Stimulated activated CD4-positive, alpha-beta T cell treated with anti-CD3 and anti-CD28 coated beads, Interleukin-15, amount 100 ng/mL, for 24 hours (primary cell): ENCODE measurements at regions not wholly inside any gene's neighbourhood (a gene's known extent, or its start where the extent isn't known, plus 50 kb on each side); places are given as distances from the start of the nearest gene placed in this dataset.

Experiments used
- DNase-seq: peaks from one replicate; pipeline ENCODE4 v3.0.0-alpha.2; 2020

DNA sequence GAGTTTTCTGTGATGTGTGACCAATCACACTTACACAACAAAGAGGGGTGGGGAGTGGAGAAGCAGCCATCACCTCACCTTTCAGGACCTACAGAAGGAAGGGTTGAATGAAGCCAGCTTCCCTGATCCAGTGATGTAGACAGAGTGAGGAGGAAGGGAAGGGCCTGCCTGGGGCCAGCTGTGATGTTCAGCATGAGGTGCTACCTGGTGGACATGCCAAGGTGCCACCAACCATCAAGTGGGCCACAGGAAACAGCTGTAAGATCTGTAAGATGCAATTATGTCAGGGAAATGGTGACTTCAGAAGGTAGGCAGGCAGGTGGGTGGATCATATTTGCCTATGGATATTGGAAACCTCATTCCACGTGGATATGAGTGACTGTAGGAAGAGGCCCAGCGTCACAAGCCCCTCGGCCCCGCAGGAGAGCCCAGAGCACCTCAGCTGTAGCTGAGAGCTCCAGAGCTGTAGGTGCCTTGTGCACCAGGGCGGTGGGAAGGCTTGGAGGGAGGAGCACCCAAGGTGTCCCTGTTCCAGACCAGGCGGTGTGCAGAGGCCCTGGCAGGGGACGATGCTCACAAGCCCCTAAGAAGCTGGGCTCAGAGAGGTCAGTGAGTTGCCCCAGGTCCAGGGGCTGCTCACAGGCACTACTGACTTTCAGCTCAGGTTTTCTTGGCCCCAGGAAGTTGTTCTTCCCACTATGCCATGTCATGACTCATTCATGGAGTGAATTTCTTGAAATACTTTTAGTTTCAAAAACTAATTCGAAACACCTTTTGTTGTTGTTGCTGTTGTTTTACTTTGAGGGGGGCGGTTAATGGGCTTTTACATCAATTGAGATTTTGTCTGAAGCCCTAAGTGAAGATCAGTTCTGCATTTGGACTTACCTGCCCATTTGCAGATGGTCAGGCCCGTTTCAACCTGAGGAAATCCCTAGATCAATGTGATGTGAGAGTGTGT lies 94.2 kb upstream of the ALDH1A3 start:
- DNase-seq: no peak

- no peak for DNase-seq
These were observed 93.5 kb upstream of the ALDH1A3 start for GRCh38 chr15:100786139-100786531.

DNA sequence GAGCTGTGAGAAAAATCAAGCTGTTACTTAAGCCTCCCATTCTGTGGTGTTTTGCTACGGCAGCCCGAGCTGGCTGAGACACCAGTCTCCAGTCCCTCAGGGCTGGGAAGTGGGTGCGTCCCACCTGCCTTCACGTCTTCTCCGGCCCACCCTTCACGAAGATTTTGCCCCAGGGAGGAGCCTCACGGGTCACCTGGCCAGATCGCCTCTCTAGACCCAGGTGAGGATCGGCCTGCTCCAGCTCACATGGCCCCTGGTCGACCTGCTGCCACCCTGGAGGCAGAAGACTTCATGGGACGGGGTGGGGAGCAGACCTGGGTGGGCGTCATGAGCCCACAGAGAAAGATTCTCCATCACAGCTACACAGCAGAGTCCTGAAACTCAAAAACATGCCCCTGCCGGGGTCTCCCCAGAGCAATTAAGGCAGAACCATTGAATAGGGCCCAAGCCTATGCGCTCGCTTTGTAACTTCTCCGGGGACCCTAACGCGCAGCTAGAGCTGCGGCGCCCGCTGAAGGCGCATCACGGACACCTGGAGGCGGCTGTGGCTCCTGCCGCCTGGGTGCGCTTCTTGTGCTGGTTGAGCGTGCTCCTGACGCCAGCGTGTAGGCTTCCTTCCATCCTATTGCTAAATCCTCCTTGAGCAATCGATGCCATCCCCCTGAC lies 92.6 kb upstream of the ALDH1A3 start:
- no peak for DNase-seq

GRCh38 chr15:100787567-100788417 lies 91.8 kb upstream of the ALDH1A3 start:
- DNase-seq: no peak

GRCh38 chr15:100788418-100789105 lies 91.1 kb upstream of the ALDH1A3 start:
- no peak for DNase-seq

DNA sequence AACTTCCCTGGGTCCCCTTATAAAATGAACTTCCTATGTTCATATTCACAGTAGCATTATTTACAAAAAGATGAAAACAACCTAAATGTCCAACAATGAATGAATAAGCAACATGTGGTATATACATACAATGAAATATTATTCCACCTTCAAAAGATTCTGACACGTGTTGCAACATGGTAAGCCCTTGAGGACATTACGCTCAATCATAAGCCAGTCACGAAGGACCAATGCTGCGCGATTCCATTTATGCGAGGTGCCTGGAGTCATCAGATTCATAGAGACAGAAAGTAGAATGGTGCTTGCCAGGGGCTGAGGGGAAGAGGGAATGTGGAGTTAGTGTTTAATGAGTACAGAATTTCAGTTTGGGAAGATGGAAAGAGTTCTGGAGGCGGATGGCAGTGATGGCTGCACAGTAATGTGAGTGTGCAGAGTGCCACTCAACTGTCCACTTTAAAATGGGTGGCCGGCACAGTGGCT lies 88.8 kb upstream of the ALDH1A3 start:
- DNase-seq: no peak

DNA sequence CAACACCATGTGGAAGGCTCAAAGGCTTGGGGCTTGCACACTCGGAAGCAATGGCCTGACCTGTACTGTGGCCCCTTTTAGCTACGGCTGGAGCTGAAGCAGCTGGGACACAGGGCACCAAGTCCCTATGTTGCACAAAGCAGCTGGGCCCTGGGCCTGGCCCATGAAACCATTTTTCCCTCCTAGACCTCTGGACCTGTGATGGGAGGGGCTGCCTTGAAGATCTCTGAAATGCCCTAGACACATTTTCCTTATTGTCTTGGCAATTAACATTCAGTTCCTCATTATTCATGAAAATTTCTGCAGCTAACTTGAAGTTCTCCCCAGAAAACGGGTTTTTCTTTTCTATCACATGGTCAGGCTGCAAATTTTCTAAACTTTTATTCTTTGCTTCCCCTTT lies 85.6 kb upstream of the ALDH1A3 start:
- no peak for DNase-seq

GRCh38 chr15:100801256-100801900 lies 78.3 kb upstream of the ALDH1A3 start:
- DNase-seq: no peak

DNA sequence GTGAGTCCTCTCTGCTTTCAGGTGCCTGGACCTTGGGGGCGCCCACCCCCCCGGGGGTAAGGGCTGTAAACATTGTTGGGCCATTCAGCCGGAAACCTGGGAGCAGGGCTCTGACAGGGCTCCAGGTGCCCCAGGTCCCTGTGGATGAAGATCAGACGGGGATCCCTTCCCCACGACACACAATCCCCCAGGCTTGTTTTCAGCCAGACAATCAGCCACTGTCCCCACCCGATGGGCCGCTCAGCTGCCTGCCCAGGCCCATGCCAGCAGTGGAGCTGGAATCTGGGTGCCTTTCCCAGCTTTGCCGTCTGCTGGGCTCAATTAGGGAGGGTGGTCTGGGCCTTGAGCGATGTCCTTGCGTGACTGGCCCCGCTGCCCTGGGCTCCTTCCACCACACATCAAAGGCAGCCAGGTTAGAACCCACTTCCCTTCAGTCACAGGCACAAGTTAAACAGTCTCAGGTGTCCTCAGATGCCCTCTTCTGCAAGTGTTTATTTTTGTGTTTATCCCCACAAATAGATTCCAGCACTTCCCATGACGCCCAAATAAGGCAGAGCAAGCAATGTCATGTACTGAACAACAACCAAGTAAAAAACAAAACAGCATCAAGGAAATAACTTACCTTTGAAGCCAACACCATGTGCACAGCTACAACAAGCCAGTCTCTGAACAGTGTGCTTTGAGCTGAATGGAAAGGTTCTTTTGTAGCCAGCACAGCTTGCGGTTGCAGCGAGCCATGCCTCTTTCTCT lies 77.0 kb upstream of the ALDH1A3 start:
- no peak for DNase-seq

DNA sequence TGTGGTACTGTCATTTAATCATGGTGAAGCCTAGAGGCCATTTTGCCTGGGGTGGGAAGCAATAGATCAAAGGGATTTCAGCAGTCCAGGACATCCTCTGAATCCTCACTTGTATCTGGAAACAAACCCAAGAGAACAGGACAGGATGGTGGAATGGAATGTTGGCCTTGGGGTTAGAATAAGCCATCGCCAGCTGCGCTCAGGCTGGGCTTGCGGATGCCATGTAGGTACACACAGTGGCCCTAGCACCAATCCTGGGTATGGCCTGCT lies 76.5 kb upstream of the ALDH1A3 start:
- DNase-seq: no peak

DNA sequence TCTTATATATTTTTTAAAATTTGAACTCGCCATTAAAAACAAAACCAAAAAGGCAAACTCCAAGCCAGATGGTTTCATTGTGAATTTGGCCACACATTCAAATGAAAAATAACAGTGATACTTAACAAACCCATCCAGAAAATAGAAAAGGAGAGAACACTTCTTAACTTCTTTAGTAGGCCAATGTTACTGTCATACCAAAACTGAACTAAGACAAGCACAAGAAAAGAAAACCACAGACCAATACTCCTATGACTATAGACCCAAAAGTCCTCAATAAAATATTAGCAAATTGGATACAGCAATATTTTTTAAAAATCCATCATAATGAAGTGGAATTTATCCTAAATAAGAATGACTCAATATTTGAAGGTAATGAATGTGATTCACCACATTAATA lies 73.5 kb upstream of the ALDH1A3 start:
- DNase-seq: no peak

GRCh38 chr15:100807028-100807427 lies 72.6 kb upstream of the ALDH1A3 start:
- DNase-seq: no peak

DNA sequence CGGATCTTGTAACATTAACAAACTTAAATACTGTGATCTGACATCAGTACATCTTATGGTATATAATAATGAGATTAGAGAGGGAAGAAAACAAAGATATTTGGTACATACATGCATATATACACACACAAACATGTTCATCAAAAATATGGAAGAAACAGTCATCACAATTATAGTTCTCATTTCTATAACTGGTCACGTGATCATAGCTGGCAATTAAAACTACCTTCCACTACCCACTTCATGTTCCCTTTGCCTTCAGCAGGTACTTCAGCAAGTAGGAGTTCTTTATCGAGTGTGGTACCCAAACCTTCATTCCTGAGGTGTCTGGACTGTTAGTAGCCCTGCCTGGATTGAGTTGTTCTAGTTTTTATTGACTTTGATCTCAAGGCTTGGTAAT lies 70.9 kb upstream of the ALDH1A3 start:
- DNase-seq: no peak

DNA sequence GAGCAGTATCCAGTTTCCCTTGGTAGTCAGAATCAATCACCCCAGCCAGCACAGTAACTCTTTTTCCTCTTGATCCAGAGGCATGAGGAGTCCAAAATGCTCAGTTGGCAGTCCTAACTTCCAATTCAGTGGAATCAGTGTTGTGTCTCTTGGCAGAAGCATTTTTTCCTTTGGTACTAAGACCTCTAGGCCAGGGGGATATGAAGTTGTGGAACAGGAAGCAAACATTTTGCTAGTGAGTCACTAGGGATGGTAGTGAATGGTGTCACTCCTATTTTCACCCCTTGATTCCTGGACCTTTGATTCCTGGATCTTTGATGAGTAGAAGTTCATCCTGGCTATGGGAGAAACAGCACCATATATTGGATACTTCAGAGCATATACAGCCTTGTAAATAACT lies 70.5 kb upstream of the ALDH1A3 start:
- DNase-seq: no peak

- DNase-seq: no peak
These were observed 70.0 kb upstream of the ALDH1A3 start for GRCh38 chr15:100809587-100809986.

DNA sequence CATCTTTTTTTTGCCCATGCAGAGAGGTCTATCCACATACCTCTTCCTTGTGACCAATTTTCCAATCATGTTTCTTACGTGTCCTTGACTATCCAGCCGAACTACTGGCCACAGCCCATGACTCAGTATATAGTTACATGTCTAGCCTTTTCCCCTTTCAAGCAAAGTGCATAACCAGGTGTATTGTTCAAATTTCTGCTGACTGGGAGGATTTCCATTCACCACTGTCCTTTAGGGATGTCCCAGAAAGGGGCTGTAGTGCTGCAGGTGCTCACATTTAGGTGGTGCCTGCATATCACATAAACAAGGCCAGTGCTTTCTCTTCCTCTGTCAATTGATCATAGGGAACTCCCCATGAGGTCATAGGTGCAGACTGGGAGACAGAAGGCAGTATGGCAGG lies 69.4 kb upstream of the ALDH1A3 start:
- DNase-seq: no peak

DNA sequence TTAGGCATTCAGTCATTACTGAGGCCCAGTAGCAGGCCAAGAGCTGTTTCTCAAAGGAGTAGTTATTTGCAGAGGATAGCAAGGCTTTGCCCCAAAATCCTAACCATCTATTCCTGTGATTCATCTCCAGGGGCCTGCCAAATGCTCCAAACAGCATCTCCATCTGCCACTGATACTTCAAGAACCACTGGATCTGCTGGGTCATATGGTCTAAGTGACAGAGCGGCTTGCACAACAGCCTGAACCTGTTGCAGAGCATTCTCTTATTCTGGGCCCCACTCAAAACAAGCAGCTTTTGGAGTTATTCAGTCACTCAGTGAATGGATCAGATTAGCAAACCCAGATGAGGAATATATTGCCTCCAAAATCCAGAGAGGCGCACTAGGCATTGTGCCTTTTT lies 68.8 kb upstream of the ALDH1A3 start:
- DNase-seq: no peak

DNA sequence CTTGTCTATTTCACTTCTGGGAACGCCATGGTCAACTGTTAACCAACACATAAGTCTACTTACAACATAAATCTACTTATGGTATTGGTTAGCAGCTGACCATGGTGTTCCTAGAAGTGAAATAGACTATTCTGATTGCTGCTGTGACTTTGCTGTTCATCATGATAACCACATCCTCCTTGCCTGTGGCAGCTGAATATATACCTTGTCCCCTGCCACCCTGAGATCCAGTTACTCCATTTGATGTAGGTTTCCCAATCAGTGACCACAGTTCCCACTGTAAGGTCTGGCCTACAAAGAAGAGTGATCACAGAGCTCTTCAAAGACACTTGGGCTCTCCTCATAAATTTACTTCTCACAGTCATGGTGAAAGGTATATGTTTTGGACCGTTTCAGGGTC lies 66.8 kb upstream of the ALDH1A3 start:
- DNase-seq: no peak

- no peak for DNase-seq
These were observed 60.7 kb upstream of the ALDH1A3 start for GRCh38 chr15:100818927-100819326.

GRCh38 chr15:100820528-100820927 lies 59.1 kb upstream of the ALDH1A3 start:
- DNase-seq: no peak

DNA sequence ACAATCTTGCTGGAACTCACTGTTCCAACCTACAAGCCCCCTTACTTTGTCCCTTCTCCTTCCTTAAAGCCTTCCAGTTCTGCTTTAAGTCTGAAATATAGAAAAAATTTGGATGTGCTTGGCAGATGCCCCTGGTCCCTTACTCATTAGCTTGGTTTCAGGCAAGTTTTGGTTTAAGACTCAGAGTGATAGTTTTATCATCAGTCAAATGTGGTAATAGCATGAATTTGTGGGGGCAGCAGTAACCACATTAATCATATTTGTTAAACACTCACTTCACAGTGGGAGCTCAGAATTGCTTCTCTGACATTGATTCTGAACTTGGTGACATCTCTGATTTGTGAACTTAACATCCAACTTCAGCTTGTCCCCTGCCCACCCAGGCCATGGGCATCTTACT lies 58.3 kb upstream of the ALDH1A3 start:
- DNase-seq: no peak

DNA sequence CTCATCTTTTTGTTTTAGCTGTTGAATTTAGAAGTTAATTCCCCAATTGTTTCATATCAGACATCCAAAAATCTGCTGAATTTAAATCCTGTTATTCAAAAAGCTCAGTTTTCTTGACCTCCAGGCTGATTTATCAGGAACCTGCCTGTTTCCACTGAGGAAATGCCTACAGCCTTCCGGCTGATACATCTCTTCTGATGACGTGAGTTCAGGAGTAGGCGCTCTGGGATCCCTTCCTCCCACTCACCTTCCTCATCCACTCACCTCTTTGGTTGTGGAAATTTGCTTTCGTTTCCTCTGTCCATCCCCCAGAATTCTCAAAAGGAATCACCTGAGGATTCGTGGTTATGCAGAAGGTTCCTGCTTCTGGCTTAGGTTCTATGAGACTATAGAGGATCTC lies 55.4 kb upstream of the ALDH1A3 start:
- DNase-seq: no peak
